ENCODE measurements at regions not wholly inside any gene's neighbourhood (a gene's known extent, or its start where the extent isn't known, plus 50 kb on each side); places are given as distances from the start of the nearest gene placed in this dataset.

DNA sequence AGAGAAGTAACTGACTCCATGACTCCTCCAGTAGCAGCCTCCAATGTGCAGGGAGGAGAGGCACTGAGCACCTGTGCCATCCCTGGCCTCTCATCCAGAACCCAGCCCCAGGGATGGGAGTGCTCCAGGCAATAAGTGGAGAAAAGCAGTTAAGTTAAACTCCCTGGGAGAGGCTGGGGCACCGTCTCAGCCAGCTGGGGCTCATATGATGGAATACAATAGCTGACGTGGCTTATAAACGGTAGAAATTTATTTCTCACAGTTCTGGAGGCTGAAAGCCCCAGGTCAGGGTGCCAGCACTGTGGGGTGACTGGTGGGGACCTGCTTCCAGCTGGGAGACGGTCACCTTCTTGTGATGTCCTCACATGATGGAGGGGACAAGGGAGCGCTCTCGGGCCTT lies 94.7 kb downstream of the RAMP3 start:
- H3K36me3 ChIP-seq (ENCODE audit: insufficient read depth, low read depth, low read length): no peaks in the 10 kb centered on the region
- no peaks in the 10 kb centered on the region for H3K4me1 ChIP-seq (ENCODE audit: insufficient read depth, low read length)
- H3K4me3 ChIP-seq (ENCODE audit: low read length): no peak overlapping the region
- H3K27me3 ChIP-seq (ENCODE audit: insufficient read depth, low read length): no peaks in the 10 kb centered on the region
- no peaks in the 10 kb centered on the region for H3K9me3 ChIP-seq (ENCODE audit: insufficient read depth, low read depth, low read length)
- no peak overlapping the region for H3K9ac ChIP-seq (ENCODE audit: low read depth, low read length)
- no peak overlapping the region for H3K27ac ChIP-seq (ENCODE audit: low read length)

DNA sequence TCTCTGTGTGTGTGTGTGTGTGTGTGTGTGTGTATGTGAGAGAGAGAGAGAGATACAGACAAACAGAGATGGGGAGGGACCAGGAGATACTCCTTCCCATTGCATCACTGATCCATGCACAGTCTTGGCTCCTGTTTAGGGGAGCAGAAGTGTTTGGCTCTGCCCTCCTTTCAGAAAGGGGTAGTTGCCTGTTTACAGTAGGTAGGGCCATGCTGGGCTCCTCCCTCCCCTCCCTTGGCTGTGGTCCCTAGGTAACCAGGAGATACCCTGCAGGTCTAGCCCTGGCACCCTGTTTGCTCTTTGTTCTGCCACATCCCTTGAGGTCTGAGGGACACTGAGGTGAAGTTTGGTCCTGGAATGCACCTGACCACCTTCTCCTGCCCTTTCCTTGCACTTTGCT lies 95.3 kb downstream of the RAMP3 start:
- H3K36me3 ChIP-seq (ENCODE audit: insufficient read depth, low read depth, low read length): no peaks in the 10 kb centered on the region
- no peaks in the 10 kb centered on the region for H3K4me1 ChIP-seq (ENCODE audit: insufficient read depth, low read length)
- H3K27ac ChIP-seq (ENCODE audit: low read length): no peak overlapping the region
- H3K4me3 ChIP-seq (ENCODE audit: low read length): no peak overlapping the region
- H3K9ac ChIP-seq (ENCODE audit: low read depth, low read length): no peak overlapping the region
- H3K9me3 ChIP-seq (ENCODE audit: insufficient read depth, low read depth, low read length): no peaks in the 10 kb centered on the region
- H3K27me3 ChIP-seq (ENCODE audit: insufficient read depth, low read length): no peaks in the 10 kb centered on the region

- no peak overlapping the region for H3K9ac ChIP-seq (ENCODE audit: low read depth, low read length)
- no peak overlapping the region for H3K27ac ChIP-seq (ENCODE audit: low read length)
- H3K9me3 ChIP-seq (ENCODE audit: insufficient read depth, low read depth, low read length): no peaks in the 10 kb centered on the region
- no peaks in the 10 kb centered on the region for H3K27me3 ChIP-seq (ENCODE audit: insufficient read depth, low read length)
- H3K36me3 ChIP-seq (ENCODE audit: insufficient read depth, low read depth, low read length): no peaks in the 10 kb centered on the region
- H3K4me3 ChIP-seq (ENCODE audit: low read length): no peak overlapping the region
- H3K4me1 ChIP-seq (ENCODE audit: insufficient read depth, low read length): no peaks in the 10 kb centered on the region
Measured at GRCh38 chr7:45253368-45253767, 95.8 kb downstream of the RAMP3 start.

- peaks cover 9% of the 10 kb centered on the region; the same call in 1 of the 2 replicates for H3K27me3 ChIP-seq (ENCODE audit: insufficient read depth, low read length)
- no peak overlapping the region for H3K4me3 ChIP-seq (ENCODE audit: low read length)
- H3K4me1 ChIP-seq (ENCODE audit: insufficient read depth, low read length): no peaks in the 10 kb centered on the region
- no peak overlapping the region for H3K27ac ChIP-seq (ENCODE audit: low read length)
- no peaks in the 10 kb centered on the region for H3K9me3 ChIP-seq (ENCODE audit: insufficient read depth, low read depth, low read length)
- no peak overlapping the region for H3K9ac ChIP-seq (ENCODE audit: low read depth, low read length)
- H3K36me3 ChIP-seq (ENCODE audit: insufficient read depth, low read depth, low read length): no peaks in the 10 kb centered on the region
Measured at GRCh38 chr7:45255187-45255586, 97.6 kb downstream of the RAMP3 start.

DNA sequence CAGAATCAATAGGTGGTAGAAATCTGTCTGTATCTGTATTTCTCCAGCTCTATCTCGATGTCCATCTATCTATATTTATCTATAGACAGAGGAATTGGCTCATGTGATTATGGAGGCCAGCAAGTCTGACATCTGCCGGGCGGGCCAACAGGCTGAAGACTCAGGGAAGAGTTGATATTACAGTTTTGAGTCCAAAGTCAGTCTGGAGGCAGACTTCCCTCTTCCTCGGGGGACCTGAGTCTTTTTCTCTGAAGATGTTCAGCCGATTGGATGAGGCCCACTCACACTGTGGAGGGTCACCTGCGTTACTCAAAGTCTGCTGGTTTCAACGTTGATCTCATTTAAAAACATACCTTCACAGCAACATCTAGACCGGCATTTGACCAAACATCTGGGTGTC lies 98.7 kb downstream of the RAMP3 start:
- no peaks in the 10 kb centered on the region for H3K9me3 ChIP-seq (ENCODE audit: insufficient read depth, low read depth, low read length)
- no peak overlapping the region for H3K9ac ChIP-seq (ENCODE audit: low read depth, low read length)
- no peaks in the 10 kb centered on the region for H3K4me1 ChIP-seq (ENCODE audit: insufficient read depth, low read length)
- no peaks in the 10 kb centered on the region for H3K36me3 ChIP-seq (ENCODE audit: insufficient read depth, low read depth, low read length)
- no peak overlapping the region for H3K27ac ChIP-seq (ENCODE audit: low read length)
- H3K27me3 ChIP-seq (ENCODE audit: insufficient read depth, low read length): peaks cover 9% of the 10 kb centered on the region; the same call in 1 of the 2 replicates
- H3K4me3 ChIP-seq (ENCODE audit: low read length): no peak overlapping the region

DNA sequence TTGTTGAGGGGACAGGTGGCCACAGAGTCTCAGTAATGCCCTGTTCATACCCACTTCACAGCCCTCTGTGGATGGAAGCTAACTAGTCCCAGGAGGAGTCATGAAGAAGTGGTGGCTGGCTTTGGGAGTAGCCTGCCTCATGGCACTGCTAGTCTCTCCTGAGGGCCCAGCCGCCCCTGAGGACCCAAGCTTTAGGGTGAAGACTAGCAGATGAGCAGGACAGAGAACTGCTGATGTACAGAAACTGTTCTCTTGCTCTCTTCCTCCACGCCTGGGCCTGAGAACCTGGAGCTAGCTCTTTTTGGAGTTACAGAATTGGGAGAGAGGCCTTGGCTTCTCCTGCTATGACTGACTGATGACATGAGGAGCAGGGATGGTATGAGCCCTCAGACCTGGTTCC lies 99.2 kb downstream of the RAMP3 start:
- Histone ChIP-seq H3K27me3 (ENCODE audit: insufficient read depth, low read length) (peaks cover 9% of the 10 kb centered on the region; the same call in 1 of the 2 replicates), H3K9ac (ENCODE audit: low read depth, low read length) (no peak overlapping the region), H3K4me3 (ENCODE audit: low read length) (no peak overlapping the region), H3K9me3 (ENCODE audit: insufficient read depth, low read depth, low read length) (no peaks in the 10 kb centered on the region), H3K4me1 (ENCODE audit: insufficient read depth, low read length) (no peaks in the 10 kb centered on the region), H3K36me3 (ENCODE audit: insufficient read depth, low read depth, low read length) (no peaks in the 10 kb centered on the region), H3K27ac (ENCODE audit: low read length) (no peak overlapping the region)

- H3K4me1 ChIP-seq (ENCODE audit: insufficient read depth, low read length): no peaks in the 10 kb centered on the region
- no peak overlapping the region for H3K4me3 ChIP-seq (ENCODE audit: low read length)
Measured at GRCh38 chr7:45257284-45257683, 99.7 kb downstream of the RAMP3 start.

DNA sequence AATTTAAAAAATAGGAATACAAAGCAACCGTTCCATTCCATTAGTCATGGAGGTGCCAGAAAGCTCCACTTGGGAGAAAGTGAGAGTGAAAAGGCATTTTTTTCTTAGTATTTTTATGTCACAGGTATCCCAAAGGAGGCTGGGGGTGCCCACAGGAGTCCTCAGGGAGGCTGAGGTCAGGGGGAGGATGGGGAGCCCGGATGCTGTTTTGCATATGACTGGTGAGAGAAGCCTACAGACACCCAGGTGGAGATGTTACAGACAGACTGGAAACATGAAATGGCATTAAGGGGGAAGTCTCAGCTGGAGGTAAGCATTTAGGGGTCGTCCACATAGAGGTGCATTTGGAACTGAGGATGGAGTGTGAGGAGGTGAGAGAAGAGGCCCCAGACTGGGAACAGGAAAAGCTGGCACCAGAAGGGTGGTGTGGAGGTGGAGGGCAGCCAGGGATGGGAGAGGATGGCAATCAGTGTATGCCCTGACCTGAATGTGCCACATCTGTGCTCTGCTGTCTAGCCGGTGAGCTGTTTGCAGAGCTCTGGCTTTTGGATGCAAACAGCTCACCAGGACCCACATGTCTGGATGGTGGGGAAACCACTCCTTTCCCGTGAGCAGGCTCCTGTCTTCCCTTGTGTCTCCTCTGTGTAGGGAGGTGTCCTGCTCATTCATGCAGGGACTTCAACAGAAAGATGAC lies 101.1 kb downstream of the RAMP3 start:
- no peaks in the 10 kb centered on the region for H3K36me3 ChIP-seq (ENCODE audit: insufficient read depth, low read depth, low read length)
- H3K4me3 ChIP-seq (ENCODE audit: low read length): no peak overlapping the region
- no peaks in the 10 kb centered on the region for H3K9me3 ChIP-seq (ENCODE audit: insufficient read depth, low read depth, low read length)
- H3K27me3 ChIP-seq (ENCODE audit: insufficient read depth, low read length): peaks cover 9% of the 10 kb centered on the region; the same call in 1 of the 2 replicates
- H3K4me1 ChIP-seq (ENCODE audit: insufficient read depth, low read length): no peaks in the 10 kb centered on the region
- no peak overlapping the region for H3K9ac ChIP-seq (ENCODE audit: low read depth, low read length)
- no peak overlapping the region for H3K27ac ChIP-seq (ENCODE audit: low read length)

More at GRCh38 chr7:45257284-45257683, 99.7 kb downstream of the RAMP3 start:
- Histone ChIP-seq H3K9ac (ENCODE audit: low read depth, low read length) (no peak overlapping the region), H3K27ac (ENCODE audit: low read length) (no peak overlapping the region), H3K9me3 (ENCODE audit: insufficient read depth, low read depth, low read length) (no peaks in the 10 kb centered on the region), H3K27me3 (ENCODE audit: insufficient read depth, low read length) (peaks cover 9% of the 10 kb centered on the region; the same call in 1 of the 2 replicates), H3K36me3 (ENCODE audit: insufficient read depth, low read depth, low read length) (no peaks in the 10 kb centered on the region)

DNA sequence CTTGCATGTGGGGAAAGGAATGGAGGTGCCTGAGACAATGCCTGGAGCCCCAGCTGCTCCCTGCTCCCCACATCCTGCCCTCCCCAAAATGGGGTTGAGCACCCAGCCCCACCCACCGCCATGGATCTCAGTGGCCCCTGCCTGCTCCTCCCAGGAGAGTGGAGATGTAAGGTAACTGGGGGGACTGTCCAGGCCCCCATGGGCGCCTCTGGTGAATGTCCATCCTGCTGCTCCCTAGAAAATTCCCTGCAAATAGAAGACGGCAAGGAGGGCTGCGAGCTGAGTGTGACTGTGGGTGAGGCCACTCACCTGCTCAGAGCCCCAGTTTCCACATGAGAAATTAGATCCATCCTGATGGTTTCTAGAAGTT lies 101.6 kb downstream of the RAMP3 start:
- H3K36me3 ChIP-seq (ENCODE audit: insufficient read depth, low read depth, low read length): no peaks in the 10 kb centered on the region
- H3K9ac ChIP-seq (ENCODE audit: low read depth, low read length): no peak overlapping the region
- no peak overlapping the region for H3K27ac ChIP-seq (ENCODE audit: low read length)
- no peak overlapping the region for H3K4me3 ChIP-seq (ENCODE audit: low read length)
- no peaks in the 10 kb centered on the region for H3K9me3 ChIP-seq (ENCODE audit: insufficient read depth, low read depth, low read length)
- peaks cover 9% of the 10 kb centered on the region; the same call in 1 of the 2 replicates for H3K27me3 ChIP-seq (ENCODE audit: insufficient read depth, low read length)
- H3K4me1 ChIP-seq (ENCODE audit: insufficient read depth, low read length): no peaks in the 10 kb centered on the region

DNA sequence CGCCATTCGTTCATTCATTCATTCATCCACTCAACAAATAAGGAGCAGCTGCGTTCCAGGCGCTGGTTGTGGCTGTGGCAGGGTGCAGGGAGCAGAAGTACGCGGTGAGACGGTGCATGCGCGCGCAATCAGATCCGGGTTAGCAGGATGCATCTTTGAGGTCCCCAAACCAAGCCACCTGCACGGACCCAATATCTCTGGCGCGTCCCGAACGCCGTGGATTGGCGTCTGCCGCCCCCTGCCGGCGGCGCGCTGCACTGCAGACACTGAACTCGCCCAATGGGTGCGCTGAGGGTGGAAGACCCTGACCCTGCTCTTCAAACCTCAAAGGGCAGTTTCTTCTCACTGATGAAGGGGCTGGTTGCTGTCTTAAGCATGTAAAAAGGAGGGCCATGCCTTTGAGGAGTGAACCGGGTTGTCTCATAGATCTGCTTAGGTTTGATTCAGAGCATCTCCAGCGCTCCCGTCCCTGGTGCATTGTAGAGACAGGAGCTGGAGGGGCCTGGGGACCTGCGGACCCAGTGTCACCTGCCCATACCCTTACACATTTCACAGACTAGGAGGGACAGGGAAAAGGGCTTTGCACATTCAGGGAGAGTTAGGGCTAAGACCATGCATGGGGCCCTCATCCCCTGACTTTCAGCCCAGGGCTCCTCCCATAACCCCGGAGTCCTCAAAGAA lies 102.5 kb downstream of the RAMP3 start:
- peaks cover 9% of the 10 kb centered on the region; the same call in 1 of the 2 replicates for H3K27me3 ChIP-seq (ENCODE audit: insufficient read depth, low read length)
- H3K4me1 ChIP-seq (ENCODE audit: insufficient read depth, low read length): no peaks in the 10 kb centered on the region

DNA sequence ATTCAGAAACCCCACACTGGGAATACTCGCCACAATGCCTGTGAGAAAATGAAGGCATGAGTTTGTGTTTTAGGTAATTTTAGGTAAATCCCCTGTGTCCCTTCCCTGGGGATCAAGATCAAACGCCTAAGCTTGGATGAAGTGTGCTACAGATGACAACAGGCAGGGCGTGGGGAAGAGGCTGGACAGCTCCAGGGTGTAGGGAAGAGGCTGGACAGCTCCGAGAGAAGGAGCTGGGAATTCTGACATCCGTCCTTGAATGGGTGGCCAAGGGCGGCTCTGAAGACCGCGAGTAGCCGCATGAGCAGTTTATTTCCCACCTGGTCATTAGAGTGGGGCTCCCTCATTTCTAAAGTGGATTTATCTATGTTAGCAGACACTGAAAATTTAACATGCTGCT lies 109.7 kb downstream of the RAMP3 start:
- Histone ChIP-seq H3K9ac (ENCODE audit: low read depth, low read length) (no peak overlapping the region), H3K4me1 (ENCODE audit: insufficient read depth, low read length) (no peaks in the 10 kb centered on the region), H3K27me3 (ENCODE audit: insufficient read depth, low read length) (no peaks in the 10 kb centered on the region), H3K4me3 (ENCODE audit: low read length) (no peak overlapping the region), H3K9me3 (ENCODE audit: insufficient read depth, low read depth, low read length) (no peaks in the 10 kb centered on the region), H3K27ac (ENCODE audit: low read length) (no peak overlapping the region), H3K36me3 (ENCODE audit: insufficient read depth, low read depth, low read length) (no peaks in the 10 kb centered on the region)

More for the DNA sequence above, 102.5 kb downstream of the RAMP3 start:
- Histone ChIP-seq H3K4me3 (ENCODE audit: low read length) (no peak overlapping the region), H3K9ac (ENCODE audit: low read depth, low read length) (no peak overlapping the region), H3K9me3 (ENCODE audit: insufficient read depth, low read depth, low read length) (no peaks in the 10 kb centered on the region), H3K27ac (ENCODE audit: low read length) (no peak overlapping the region), H3K36me3 (ENCODE audit: insufficient read depth, low read depth, low read length) (no peaks in the 10 kb centered on the region)

- Histone ChIP-seq H3K4me1 (ENCODE audit: insufficient read depth, low read length) (no peaks in the 10 kb centered on the region), H3K36me3 (ENCODE audit: insufficient read depth, low read depth, low read length) (no peaks in the 10 kb centered on the region), H3K9me3 (ENCODE audit: insufficient read depth, low read depth, low read length) (no peaks in the 10 kb centered on the region), H3K27ac (ENCODE audit: low read length) (no peak overlapping the region), H3K9ac (ENCODE audit: low read depth, low read length) (no peak overlapping the region), H3K27me3 (ENCODE audit: insufficient read depth, low read length) (no peaks in the 10 kb centered on the region), H3K4me3 (ENCODE audit: low read length) (no peak overlapping the region)
Measured at GRCh38 chr7:45268013-45268412, 110.4 kb downstream of the RAMP3 start.

Measured in iPS-20b (cell line).